Hematopoietic multipotent progenitor cell treated with erythropoietin and hydrocortisone succinate and interleukin-3 and kit ligand, for 8 days (in vitro differentiated cells): ENCODE measurements at regions not wholly inside any gene's neighbourhood (a gene's known extent, or its start where the extent isn't known, plus 50 kb on each side); places are given as distances from the start of the nearest gene placed in this dataset.

Experiments used
- DNase-seq: peaks from one replicate; pipeline ENCODE4 v3.0.0-alpha.2; 2015

DNA sequence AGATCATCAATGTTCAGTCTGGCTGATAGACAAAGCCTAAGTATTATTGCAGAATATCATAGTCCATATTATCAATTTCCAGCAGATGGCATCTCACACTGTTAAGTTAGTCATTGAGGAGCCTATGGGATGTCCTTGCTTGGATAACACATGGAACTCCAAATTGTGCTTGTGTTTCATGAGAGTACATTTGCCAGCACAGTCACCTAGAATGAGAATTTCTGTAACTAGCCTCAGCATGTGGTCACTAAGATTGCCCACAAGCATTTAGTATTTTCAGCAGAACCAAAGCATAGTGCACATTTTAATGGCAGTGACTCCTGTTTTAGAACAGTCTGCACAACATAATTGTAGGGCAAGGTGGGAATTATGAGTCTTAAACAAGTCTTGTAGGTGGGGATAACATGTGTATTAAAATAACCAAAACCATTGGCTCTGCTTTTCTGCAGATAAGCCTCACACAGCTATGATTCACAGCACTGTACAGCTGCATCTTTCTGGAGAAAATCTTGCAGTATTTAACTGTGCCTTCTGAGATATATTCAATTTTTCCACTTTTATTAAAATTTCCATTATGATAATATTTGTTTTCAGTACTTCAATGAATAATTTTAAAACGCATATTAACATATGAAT, 882.8 kb upstream of the SOX9 start:
- no peak for DNase-seq

DNA sequence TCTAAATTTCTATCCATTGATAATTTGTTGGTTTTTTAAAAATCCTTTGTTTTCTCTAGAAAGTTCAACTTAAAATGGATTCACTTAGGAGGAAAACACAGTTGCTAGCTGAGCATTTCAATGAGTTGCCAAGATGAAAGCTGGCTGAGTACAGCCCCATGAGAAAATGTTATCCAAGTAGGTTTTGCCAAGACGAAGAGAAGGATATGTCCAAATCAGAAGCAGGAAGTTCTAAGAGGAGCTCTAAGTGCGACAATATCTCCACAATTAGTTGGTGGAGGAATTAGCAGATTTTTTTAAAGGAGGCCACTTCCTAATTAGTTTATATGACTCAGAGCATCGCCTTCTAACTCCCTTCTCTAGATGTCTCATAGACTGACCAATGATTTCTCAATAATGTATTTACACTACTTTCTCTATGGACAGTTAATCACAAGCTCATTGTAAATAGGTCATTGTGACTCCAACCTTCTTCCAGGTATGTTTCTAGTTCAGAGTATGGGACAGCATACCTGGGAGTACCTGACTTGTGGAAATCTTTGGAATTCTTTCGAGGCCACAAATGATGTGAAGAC, 873.3 kb upstream of the SOX9 start:
- no peak for DNase-seq

DNA sequence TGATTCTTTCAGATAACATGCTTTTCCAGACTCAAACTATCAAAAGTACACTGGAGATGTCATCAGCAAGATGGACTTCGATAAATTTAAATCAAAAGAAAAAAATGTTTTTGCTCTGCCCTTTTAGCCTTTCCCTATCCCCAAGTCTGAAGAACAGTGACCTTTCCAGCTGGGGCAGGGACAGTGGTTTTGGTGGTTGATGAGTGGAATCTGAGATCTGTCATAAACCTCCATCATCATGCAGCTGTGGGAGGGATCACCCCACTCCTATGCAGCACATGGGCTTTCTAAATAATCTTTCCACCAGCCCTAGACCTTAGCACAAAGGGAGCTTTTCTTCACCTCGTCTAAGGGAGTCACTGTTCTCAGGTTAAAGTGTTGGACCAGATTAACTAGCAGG, 869.5 kb upstream of the SOX9 start:
- no peak for DNase-seq

DNA sequence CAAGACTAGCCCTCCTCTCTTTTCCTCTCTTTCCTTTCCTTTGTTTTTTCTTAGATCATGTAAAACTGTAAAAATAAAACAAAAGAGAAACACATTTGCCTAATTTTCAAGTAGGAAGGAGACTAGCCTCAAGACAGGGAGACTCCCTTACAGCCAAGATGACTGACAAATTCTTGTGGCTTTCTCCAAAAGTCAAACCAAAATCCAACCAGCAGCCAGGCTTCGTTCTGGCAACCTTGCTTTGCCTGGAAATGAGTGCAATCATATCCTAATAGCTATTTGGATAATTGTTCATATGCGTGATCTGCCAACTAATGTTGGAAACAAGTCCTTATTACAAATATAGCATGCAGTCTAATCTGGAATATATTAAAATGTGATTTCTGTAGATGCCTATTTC, 868.9 kb upstream of the SOX9 start:
- no peak for DNase-seq

DNA sequence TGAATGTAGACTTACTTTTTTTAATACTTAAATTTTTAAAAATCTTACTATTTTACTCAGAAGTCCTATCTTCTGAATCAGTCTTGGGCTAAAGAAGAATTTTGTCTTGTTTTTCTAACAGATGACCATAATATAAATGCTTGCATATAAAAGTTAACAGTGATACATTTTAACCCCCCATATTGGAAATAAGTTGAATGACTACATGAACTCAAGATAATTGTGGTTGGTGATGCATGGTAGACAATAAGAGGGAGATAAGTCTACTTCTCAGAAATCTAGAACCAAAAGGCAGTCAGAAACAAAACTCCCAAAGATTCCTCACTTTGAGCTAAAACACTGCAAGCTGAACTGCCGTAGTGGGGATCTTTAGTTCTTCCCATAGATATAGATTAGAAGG, 868.4 kb upstream of the SOX9 start:
- DNase-seq = no peak

DNA sequence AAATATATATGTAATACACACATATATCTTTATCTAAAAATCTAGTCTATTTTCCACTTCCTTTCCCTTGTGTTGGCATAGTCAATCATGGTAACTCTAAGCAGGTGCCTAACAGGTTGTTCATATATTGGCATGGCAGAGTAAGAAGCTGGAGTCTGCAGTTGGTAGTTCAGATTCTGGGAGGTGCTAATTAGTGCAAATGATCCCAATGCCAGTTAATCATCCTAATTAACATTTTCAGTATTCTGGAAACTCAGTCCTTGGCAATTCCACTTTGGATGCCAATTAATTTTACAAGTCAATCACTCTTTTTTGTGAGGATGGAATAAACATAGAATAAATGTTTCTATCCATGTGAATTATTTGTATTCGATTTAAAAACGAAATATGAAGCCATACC, 863.7 kb upstream of the SOX9 start:
- no peak for DNase-seq

DNA sequence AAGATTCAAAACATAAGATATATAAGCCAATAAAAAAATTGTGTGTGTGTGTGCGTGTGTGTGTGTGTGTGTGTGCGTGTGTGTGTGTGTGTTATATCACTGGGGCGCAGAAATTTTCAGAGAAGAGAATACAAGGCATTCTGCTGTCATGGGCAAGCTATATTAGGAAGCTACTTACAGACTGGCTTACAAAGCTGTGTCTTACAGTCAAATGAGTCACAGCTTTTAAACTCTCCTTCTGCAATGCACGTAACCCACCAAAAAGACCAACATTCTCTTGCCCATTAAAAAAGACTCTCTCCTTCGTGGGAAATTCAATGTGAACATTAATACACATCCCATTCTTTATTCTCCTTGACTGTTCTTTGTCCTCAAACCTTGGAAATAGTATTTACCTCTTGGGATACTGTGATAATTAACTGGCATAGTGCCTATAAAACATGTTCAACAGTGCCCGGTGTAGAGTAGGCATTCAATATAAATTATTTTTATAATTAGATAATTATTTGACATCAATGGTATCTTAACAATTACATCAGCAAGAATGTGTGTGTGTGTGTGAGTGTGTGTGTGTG, 860.4 kb upstream of the SOX9 start:
- DNase-seq = no peak

DNA sequence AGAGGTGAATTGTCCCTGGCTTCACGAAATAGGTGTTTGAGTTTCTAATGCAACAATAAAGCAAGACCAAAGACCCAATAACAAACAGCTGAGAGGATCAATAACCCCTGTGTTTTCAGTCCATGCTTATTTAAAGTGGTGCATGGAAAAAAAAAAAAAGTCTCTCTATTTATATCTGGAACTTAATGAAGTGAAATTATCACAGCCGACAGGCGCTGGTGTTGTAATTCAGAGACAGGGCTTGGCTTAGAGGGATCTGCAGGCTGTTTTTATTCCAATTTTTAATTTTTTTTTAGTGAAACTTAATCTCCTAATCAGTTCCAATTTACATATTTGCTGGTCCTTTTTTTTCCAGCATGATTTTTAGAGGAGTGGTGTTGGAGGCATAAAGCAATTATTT, 858.2 kb upstream of the SOX9 start:
- DNase-seq = no peak

DNA sequence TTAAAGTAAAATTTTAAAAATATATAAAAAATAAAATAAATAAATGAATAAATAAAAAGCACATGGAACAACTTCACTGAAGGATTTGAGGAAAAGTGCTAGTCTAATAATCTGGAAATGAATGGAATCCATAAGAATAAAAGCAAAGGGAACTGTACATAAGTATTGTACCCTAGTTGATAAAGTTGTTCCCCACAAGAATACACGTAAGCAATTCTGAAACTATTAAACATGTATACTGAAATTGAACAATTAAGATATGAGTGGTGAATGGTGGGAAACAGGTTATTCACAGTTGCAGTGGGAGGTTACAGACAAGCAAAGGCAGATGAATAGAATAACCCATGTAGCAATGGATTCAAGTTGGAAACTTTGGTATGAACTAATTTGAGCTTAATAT, 853.2 kb upstream of the SOX9 start:
- DNase-seq = no peak

DNA sequence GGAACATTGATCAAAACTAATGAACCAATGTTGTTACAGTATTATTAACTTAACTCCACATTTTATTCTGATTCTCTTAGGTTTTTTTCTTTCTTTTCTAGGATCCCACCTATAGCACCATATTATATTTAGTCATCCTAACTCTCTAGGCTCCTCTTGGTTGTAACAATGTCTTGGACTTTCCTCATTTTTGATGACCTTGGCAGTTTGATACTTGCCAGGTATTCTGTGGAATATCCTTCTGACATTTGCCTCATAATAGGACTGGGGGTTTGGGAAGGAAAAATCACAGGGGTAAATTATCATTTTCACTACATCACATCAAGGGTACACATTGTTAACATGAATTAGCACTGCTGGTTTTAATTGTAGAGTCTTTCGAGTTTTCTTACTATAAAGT, 851.6 kb upstream of the SOX9 start:
- DNase-seq = no peak

DNA sequence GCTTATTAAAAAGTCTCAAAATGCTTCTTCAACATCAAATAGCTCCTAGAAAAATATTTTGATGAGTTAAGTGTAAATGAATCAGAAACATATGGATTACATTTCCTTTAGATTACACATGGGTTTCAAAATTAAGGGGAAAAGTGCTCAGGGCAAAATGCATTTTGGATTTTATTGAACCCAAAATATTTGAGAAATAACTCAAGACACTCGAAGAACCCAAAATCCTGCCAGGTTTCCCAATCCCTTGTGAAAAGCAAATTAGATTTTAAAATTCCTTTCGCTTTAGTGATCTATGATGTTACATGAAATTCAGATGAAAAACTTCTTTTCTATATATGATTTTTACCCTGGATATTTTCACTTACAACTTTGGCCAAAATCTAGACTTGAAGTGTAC, 847.4 kb upstream of the SOX9 start:
- DNase-seq = no peak

DNA sequence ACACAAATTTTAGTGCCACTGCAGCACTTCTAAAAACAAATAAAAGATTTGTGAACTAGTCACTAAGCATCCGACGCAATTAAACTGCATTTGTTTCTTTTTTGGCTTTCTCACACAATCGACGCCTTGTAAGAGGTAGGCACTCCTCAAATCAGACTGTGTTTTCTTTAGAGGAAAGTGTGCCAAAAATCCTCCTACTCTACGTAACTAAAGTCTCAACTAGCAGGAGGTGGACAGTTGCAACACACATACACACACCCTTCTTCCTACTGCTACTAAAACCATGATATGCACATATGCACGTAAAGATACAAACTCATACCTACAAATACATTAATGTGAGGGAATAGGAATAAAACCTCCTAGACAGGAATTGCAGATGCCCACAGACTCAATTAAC, 844.7 kb upstream of the SOX9 start:
- DNase-seq = no peak

DNA sequence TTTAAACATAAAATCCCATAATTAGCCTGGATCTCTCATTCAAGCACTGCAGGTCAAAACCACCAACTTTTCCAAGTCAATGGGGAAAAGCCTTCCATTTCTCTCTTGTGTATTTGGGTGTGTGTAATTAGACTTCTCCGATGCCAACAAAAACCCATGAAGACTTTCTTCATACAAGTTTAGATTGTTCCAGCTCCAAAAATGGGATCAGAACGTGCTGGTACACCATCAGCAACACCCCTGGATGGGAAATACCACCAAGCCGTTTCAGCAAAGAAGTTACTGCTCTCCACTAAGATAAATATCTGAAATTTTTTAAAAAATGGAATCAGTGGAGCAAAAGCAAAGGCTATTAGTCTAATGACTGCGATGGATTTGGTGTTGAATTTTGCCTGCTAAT, 837.3 kb upstream of the SOX9 start:
- no peak for DNase-seq

DNA sequence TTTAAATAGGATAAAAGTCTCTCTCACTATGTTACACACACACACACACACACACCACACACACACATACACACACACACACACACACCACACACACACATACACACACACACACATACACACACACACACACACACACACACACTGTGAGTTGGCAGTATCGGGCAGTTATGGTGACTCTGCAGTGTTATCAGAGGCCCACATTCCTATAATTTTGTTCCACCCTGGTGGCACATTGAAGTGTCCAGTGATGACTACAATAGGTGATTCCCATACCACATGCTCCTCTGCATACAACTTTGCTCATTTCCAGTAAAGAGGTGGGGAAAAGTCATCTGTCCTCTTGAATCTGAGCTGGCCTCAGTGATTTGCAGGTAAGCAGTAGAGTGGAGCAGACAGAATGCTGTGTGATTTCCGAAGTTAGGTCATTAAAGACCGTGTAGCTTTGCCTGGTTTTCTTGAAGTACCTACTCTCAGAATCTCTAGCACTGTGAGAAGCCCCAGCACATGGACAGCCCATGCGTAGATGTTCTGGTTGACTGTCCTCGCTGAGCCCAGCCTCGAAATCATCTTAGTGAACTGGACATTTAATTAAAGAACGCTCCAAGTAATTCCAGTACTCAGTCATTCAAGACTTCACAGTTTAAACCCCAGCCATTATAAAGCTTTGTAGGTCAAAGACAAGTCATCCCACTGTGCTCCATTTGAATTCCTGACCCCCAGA, 836.6 kb upstream of the SOX9 start:
- DNase-seq = no peak

DNA sequence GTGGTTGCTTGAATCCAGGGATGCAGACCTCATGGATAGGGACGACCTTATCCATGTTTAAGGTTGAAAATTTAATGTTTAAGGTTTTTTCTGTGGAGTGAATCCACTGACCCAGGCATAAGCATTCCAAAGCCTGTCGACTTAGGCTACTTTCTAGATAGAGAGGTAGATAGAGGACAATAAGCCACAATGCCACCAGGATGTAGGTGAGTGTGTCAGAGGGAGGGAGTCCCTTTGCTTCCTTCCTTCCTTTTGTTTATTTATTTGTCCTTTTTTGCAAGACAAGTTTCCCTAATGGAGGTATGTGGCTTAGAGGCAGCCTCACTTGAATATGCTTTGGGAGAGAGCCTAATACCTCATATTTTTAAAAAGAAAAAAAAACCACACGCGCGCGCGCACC, 834.2 kb upstream of the SOX9 start:
- DNase-seq = no peak

DNA sequence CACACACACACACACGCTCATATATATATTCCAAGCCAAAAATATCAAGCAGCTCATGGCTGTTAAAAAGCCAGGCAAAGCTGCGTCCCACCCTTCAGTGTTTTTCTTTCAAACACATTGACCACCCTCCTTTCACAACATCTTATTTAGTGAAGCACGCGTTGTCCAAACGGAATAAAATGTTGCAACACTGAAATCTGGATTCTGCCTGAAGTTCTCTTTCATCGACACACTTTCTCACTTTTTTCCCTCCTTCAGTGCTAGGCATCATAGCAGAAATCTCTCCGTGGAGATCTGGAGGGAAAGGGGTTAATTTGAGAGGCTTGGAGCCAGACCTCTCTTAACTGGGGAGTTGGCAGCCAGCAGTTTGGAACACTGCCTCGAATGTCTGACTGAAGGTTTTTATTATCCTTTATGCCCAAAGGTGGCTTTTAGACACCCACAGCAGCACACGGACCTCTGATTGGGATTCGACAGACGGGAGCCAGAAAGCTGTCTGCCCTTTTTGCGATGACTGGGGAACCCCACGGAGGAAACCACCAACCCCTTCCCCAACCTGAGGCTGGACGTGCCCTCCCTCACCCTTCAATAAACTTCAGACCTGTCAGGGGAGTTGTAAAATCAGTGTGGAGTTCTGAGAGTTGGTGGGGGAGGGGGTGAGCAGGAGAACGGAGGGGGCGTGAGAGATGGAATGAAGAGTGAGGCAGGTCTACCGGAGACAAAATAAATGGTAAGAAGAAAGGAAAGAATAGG, 833.6 kb upstream of the SOX9 start:
- DNase-seq = no peak

DNA sequence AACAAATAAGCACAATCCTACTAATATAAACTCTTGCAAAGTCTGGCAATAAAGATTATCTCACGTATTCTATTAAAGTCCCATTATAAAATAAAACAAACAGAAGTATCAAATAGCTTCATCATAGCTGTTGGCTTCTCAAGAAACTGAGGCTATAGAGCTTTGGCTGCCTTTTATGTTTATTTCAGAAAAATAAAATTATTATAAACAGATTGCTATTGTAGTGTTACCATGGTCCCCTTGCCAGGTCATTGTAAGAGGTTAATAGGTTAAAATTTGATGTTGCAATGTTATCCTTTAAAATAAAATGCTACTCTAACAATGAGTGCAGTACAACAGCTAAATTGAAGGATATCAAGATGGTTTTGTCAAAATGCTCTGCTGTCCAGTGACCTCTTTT, 828.8 kb upstream of the SOX9 start:
- DNase-seq = no peak

DNA sequence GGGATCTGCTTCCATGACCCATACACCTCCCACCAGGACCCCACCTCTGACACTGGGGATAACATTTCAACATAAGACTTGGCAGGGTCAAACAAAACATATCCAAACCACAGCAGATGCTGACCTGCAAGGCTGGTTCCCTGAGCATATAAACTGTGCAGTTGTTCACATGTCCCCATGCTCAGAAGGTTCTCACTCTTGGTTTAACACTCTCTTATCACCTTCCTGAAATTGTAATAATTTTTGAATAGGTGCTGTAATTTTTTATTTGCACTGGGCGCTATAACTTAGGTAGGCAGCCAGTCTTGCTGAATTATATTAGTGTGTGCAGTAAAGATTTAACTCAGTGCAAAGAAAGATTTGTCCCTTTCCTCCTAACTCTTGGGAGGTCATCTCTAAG, 824.8 kb upstream of the SOX9 start:
- DNase-seq = no peak

DNA sequence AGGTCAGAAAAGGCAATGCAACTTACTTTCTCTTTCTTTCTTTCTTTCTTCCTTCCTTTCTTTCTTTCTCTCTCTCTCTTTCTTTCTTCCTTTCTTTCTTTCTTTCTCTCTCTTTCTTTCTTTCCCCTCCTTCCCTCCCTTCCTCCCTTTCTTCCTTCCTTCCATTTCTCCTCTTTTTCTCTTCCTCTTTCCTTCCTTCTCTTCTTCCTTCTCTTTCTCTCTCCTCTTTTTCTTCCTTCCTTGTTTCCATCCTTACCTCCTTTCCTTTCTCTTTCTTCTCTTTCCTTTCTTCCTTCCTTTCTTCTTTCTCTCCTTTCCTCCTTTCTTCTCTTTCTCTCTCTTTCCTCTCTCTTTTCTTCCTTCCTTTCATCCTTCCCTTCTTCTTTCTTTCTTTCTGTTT, 819.8 kb upstream of the SOX9 start:
- no peak for DNase-seq

DNA sequence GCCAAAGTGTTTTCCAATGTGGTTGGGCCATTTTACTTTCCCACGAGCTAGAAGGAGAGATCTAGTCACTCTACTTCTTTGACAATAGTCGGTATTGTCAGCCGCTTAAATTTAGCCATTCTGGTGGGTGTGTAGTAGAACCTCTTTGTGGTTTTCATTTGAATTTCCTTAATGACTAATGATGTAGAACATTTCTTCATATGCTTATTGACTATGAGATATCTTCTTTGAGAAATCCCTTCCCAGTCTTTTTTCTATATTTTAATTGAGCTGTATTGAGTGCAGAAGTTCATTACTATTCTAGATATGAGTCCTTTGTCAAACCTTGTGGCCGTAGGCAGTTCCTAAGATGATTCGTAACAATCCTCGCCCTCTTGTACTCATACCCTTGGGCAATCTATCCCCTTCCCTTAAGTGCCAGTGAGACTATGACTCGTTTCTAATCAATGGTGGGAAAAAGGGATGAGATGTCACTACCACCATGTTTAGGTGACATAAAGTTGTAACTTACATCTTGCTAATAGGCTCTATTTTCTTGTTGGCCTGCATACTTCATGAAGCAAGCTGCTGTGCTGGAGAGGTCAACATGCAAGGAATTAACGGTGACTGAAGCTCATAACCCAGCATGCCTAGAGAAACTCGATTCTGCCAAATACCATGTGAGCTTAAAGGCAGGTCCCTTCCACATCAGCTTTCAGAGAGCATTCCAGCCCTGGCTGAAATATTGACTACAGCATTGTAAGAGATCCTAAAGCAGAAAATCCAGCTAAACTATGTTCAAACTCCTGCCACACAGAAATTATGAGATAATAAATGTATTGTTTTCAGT, 817.9 kb upstream of the SOX9 start:
- DNase-seq = no peak

DNA sequence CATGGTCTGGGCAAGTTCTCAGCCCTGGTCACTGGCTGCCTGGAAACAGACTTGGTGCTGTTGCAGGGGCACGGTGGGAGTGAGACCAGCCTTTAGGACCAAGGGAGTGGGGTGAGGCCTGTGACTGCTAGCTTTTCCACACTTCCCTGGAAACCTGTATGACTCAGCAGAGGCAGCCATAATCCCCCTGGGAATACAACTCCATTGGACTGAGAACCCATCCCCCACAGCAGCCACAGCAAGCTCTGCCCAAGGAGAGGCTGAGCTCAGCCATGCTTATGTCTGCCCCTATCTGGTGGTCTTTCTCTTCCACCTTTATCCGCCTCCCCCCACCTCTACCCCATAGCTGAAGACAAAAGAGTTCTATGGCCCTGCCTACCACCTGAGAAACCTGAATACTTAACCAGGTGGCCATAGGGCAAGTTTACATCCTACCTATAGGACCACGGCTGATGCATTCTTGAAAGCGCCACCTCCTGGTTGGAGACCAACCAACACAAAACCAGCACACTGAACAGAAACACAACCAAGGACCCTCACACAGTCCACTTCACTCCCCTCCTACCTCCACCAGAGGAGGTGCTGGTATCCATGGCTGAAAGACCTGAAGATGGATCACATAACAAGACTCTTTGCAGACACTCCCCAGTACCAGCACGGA, 816.2 kb upstream of the SOX9 start:
- DNase-seq = no peak

DNA sequence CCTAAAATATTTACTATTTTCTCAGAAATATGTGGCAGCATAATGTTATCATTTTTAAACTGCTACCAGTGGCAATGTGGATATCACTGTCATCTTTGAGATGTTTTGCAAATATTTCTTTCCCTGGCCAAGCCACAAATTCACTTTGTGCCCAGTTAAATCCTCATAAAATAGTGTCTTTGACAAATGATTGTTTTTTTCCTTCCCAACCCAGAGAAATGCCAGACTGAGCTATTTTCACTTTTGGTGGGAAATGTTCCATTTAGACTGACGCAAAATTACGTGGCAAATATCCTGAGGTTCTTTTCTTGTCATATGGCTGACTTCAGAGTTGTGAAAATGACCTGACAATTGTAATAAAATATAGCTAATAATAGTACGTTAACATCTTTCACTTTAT, 807.0 kb upstream of the SOX9 start:
- no peak for DNase-seq
